ENCODE measurements at regions not wholly inside any gene's neighbourhood (a gene's known extent, or its start where the extent isn't known, plus 50 kb on each side); places are given as distances from the start of the nearest gene placed in this dataset.

DNA sequence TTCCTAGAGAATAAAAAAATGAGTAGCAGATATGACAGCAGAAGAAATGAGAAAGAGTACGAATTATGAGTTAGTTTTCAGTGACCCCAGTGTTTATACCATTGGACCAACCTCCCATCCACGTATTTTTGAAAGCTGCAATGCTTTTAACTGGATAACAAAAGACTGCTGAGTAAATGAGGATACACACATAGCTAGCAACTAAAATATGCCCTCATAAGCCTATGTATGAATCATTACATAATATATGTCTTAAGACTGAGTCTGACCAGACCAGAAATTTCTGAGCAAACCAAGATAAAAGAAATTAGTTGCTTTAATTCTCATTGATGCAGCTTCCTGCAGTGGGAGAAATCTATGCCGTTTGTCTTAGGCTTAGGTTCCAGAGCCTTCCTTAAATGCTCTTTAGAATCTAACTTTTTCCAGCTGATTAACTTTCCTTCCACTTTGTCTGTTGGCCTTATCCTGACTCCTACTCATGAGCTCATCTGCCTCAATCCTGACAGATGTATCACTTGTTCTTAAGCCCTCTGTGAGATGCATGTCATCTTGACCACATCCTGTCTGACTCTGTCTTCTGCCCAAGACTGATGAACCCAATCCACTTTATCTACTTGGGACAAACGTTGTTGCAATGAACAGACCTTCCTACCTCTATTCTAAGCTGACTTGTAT is 301.4 kb upstream of the AADAT start:
- no peaks in the 10 kb centered on the region for H3K9me3 ChIP-seq
- H3K36me3 ChIP-seq = no peaks in the 10 kb centered on the region
- no peak overlapping the region for H3K4me3 ChIP-seq
- no peaks in the 10 kb centered on the region for H3K27me3 ChIP-seq
- no peak for DNase-seq
- H3K27ac ChIP-seq = no peak overlapping the region
- 37 to 39% methylated on average over 4 of the region's 4 CpGs for WGBS, 2 donors
- no peaks in the 10 kb centered on the region for H3K4me1 ChIP-seq
- no peak for TF ChIP-seq POLR2A (IDR thresholded peaks at IDR 0.05)
- intact Hi-C loops (cut with DNase I) = no loop called here

GRCh38 chr4:170389411-170389810 is 299.7 kb upstream of the AADAT start:
- TF ChIP-seq CTCF (IDR thresholded peaks at IDR 0.05) = no peak
- TF ChIP-seq POLR2A (IDR thresholded peaks at IDR 0.05) = no peak
- Histone ChIP-seq H3K27me3 (no peaks in the 10 kb centered on the region), H3K4me1 (no peaks in the 10 kb centered on the region), H3K36me3 (no peaks in the 10 kb centered on the region), H3K9me3 (no peaks in the 10 kb centered on the region), H3K4me3 (no peak overlapping the region), H3K27ac (no peak overlapping the region)
- WGBS, 2 donors = 46 to 48% methylated on average over 5 of the region's 5 CpGs
- DNase-seq = no peak
- intact Hi-C loops (cut with DNase I) = no loop called here

DNA sequence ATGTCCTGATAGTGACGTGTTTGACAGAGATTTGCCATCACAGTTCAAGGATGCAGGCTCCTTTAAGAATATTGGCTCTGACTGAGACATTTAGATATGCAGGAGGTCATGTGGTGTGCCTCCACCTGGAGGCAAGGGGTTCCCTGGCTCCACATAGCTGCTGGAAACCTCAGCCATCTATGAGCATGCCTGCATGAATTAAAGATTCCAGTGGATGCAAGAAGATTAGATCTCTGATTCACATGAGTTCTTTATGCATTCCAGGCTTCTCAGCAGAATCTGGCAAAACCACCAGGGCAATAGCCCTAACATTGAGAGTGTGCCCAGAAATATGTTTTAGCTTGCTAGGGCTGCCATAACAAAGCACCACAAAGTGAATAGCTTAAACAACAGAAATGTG is 298.5 kb upstream of the AADAT start:
- TF ChIP-seq POLR2A (IDR thresholded peaks at IDR 0.05) = no peak

GRCh38 chr4:170386971-170387370 is 297.2 kb upstream of the AADAT start:
- 49 to 71% methylated on average over 2 of the region's 2 CpGs for WGBS, 2 donors
- no peak overlapping the region for H3K27ac ChIP-seq
- intact Hi-C loops (cut with DNase I) = no loop called here

More for the DNA sequence above, 298.5 kb upstream of the AADAT start:
- Histone ChIP-seq H3K9me3 (no peaks in the 10 kb centered on the region), H3K27me3 (no peaks in the 10 kb centered on the region), H3K4me3 (no peak overlapping the region), H3K4me1 (no peaks in the 10 kb centered on the region), H3K27ac (no peak overlapping the region), H3K36me3 (no peaks in the 10 kb centered on the region)
- intact Hi-C loops (cut with DNase I) = no loop called here
- WGBS, 2 donors = 67 to 69% methylated on average over 1 of the region's 1 CpG
- DNase-seq = no peak

DNA sequence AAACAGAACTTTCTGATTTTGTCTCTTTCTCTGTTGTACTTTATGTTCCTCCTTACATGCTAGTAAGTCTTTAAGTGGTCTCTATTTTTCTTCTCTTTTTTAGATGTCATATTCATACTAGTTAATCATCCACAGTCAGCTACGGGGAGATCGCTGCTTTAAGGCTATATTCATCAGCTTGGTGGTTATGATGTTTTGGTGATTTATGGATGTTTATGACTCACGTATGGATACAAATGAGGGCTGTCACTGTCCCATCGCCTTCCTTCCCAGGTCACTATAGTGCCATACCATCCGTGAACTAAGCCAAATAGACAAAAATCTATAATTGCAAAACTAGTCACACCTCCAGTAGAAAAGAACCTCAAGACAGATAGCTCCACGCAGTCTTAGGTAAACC is 296.8 kb upstream of the AADAT start:
- H3K4me3 ChIP-seq = no peak overlapping the region
- TF ChIP-seq CTCF (IDR thresholded peaks at IDR 0.05) (no peak), POLR2A (IDR thresholded peaks at IDR 0.05) (no peak)
- H3K27me3 ChIP-seq = no peaks in the 10 kb centered on the region
- no peaks in the 10 kb centered on the region for H3K9me3 ChIP-seq
- intact Hi-C loops (cut with DNase I) = no loop called here
- no peaks in the 10 kb centered on the region for H3K4me1 ChIP-seq
- 60 to 70% methylated on average over 6 of the region's 6 CpGs for WGBS, 2 donors
- H3K27ac ChIP-seq = no peak overlapping the region
- DNase-seq = no peak
- no peaks in the 10 kb centered on the region for H3K36me3 ChIP-seq

More at GRCh38 chr4:170386971-170387370, 297.2 kb upstream of the AADAT start:
- H3K36me3 ChIP-seq = no peaks in the 10 kb centered on the region
- no peaks in the 10 kb centered on the region for H3K9me3 ChIP-seq
- H3K4me3 ChIP-seq = no peak overlapping the region
- no peaks in the 10 kb centered on the region for H3K4me1 ChIP-seq
- H3K27me3 ChIP-seq = no peaks in the 10 kb centered on the region
- DNase-seq = no peak
- TF ChIP-seq CTCF (IDR thresholded peaks at IDR 0.05) (no peak), POLR2A (IDR thresholded peaks at IDR 0.05) (no peak)

- Histone ChIP-seq H3K27me3 (no peaks in the 10 kb centered on the region), H3K4me3 (no peak overlapping the region), H3K4me1 (no peaks in the 10 kb centered on the region), H3K9me3 (peaks cover 0 to 10% (median 0%) of the 10 kb centered on the region in 3 donors), H3K27ac (no peak overlapping the region), H3K36me3 (no peaks in the 10 kb centered on the region)
- TF ChIP-seq POLR2A (IDR thresholded peaks at IDR 0.05) (no peak), CTCF (IDR thresholded peaks at IDR 0.05) (peak in 5 of 6 experiments; percentile 16 to 62 (median 35))
- DNase-seq = no peak
- 66 to 85% methylated on average over 3 of the region's 3 CpGs for WGBS, 2 donors
- intact Hi-C loops (cut with DNase I) = no loop called here
These were observed 285.0 kb upstream of the AADAT start for GRCh38 chr4:170374770-170375169.

All from esophagus squamous epithelium (tissue), 5 donors.